GM12878 (cell line): ENCODE measurements at regions not wholly inside any gene's neighbourhood (a gene's known extent, or its start where the extent isn't known, plus 50 kb on each side); places are given as distances from the start of the nearest gene placed in this dataset.

ENCODE experiments used
- ATAC-seq: fragments of 200-7000 bp; cut with Tn5 transposase; 3 replicates; pipeline ENCODE4 v1.9.1; 2020; ENCODE audit warnings: mild to moderate bottlenecking, moderate library complexity
- BruUV-seq: library from RNA; stranded (reverse); fragments of 400-500 nt; replicated peaks from 2 replicates; lab custom pipeline; 2021; lab: Mats Ljungman, UMichigan
- CTCF ChIA-PET: fragments of 300-600 bp; sonication (Branson Sonifier 250); formaldehyde crosslinking; extraction: SDS; loops from one replicate; lab custom pipeline; 2021; ENCODE audit warnings: inconsistent platforms; lab: Yijun Ruan, JAX
- POLR2A ChIA-PET: fragments of 350-600 bp; formaldehyde crosslinking; extraction: SDS; loops from one replicate; lab custom pipeline; 2021; ENCODE audit warnings: inconsistent platforms; lab: Charles Lee
- RAD21 ChIA-PET: fragments of 300-600 bp; sonication (Branson Sonifier 250); formaldehyde crosslinking; loops from one replicate; lab custom pipeline; 2023; ENCODE audit warnings: antibody characterized with exemption; ENCODE audit not compliant: unreplicated experiment; lab: Charles Lee
- SMC1A ChIA-PET: fragments of 300-600 bp; sonication (Branson Sonifier 250); formaldehyde crosslinking; loops from one replicate; lab custom pipeline; 2023; ENCODE audit not compliant: unreplicated experiment, uncharacterized antibody; lab: Charles Lee
- DNase-seq: peaks from one replicate; pipeline ENCODE4 v3.0.0-alpha.2; 2011; ENCODE audit warnings: low read depth, low spot score
- FAIRE-seq: peaks from 3 replicates; lab custom pipeline; 2011; peaks lifted over from hg19 to GRCh38; lab: Jason Lieb, UNC
- H2AFZ ChIP-seq: 2 replicates; pipeline ENCODE4 v1.6.0; 2011; ENCODE audit warnings: low read depth, low read length, control low read depth; ENCODE audit not compliant: control insufficient read depth
- H3K27ac ChIP-seq: 2 replicates; pipeline ENCODE4 v1.5.1; 2011; ENCODE audit warnings: control low read depth; ENCODE audit not compliant: control insufficient read depth, insufficient read depth
- H3K27me3 ChIP-seq, 2 experiments: replicated peaks in 1 of 2; 2 replicates each; pipeline versions ENCODE4 v1.6.0 to v1.6.1; 2011; ENCODE audit warnings: low read length in 1 of 2; ENCODE audit not compliant: control insufficient read depth in 2 of 2, insufficient read depth in 2 of 2
- H3K36me3 ChIP-seq, 2 experiments: 2 replicates each; pipeline ENCODE4 v1.5.1; 2011; ENCODE audit warnings: low read length in 1 of 2; ENCODE audit not compliant: control insufficient read depth in 2 of 2, insufficient read depth in 2 of 2
- H3K4me1 ChIP-seq: 2 replicates; pipeline ENCODE4 v1.6.1; 2011; ENCODE audit warnings: mild to moderate bottlenecking, low read length, moderate library complexity, mixed read lengths; ENCODE audit not compliant: control insufficient read depth, insufficient read depth
- H3K4me2 ChIP-seq: 2 replicates; pipeline ENCODE4 v1.6.0; 2011; ENCODE audit warnings: control low read depth; ENCODE audit not compliant: control insufficient read depth, insufficient read depth
- H3K4me3 ChIP-seq: fragments of 200-600 bp; sonication (generic); 2 replicates; pipeline ENCODE4 v1.5.1; 2016
- H3K79me2 ChIP-seq: 2 replicates; pipeline ENCODE4 v1.6.0; 2011; ENCODE audit warnings: low read length; ENCODE audit not compliant: control insufficient read depth, insufficient read depth
- H3K9ac ChIP-seq: 2 replicates; pipeline ENCODE4 v1.8.0; 2011; ENCODE audit warnings: low read length, control low read depth, mixed read lengths; ENCODE audit not compliant: control insufficient read depth, insufficient read depth
- H3K9me3 ChIP-seq: replicated peaks from 3 replicates; pipeline ENCODE4 v1.5.1; 2011; ENCODE audit warnings: mild to moderate bottlenecking, low read length; ENCODE audit not compliant: control insufficient read depth, insufficient read depth
- H4K20me1 ChIP-seq: 2 replicates; pipeline ENCODE4 v1.6.0; 2011; ENCODE audit not compliant: control insufficient read depth, insufficient read depth
- CEBPB ChIP-seq, 2 experiments: fragments of 150-350 bp in 1 of 2; IDR thresholded peaks; 2 replicates each; pipeline ENCODE4 v1.6.1; 2012 to 2014; ENCODE audit warnings: low read depth in 2 of 2, low read length in 2 of 2, borderline replicate concordance in 1 of 2, inconsistent platforms in 1 of 2
- CREM ChIP-seq: IDR thresholded peaks from 2 replicates; pipeline ENCODE4 v1.6.1; 2014; ENCODE audit warnings: antibody characterized with exemption, low read depth
- HCFC1 ChIP-seq: fragments of 150-350 bp; IDR thresholded peaks from 2 replicates; pipeline ENCODE4 v1.6.1; 2014; ENCODE audit warnings: low read length
- HDGF ChIP-seq: fragments of 450-650 bp; IDR thresholded peaks from 2 replicates; pipeline ENCODE4 v1.6.1; 2016; ENCODE audit warnings: antibody characterized with exemption
- IRF4 ChIP-seq: IDR thresholded peaks from 2 replicates; pipeline ENCODE4 v1.6.1; 2011; ENCODE audit warnings: low read depth, low read length
- LARP7 ChIP-seq: fragments of 450-650 bp; IDR thresholded peaks from 2 replicates; pipeline ENCODE4 v1.6.1; 2017; ENCODE audit warnings: mild to moderate bottlenecking
- MEF2A ChIP-seq: IDR thresholded peaks from 2 replicates; pipeline ENCODE4 v1.6.1; 2011; ENCODE audit warnings: low read depth, mild to moderate bottlenecking, low read length, moderate library complexity; ENCODE audit not compliant: insufficient read depth
- PAX5 ChIP-seq: IDR thresholded peaks from 2 replicates; pipeline ENCODE4 v1.6.1; 2011; ENCODE audit warnings: low read depth, low read length, borderline replicate concordance
- RAD51 ChIP-seq: fragments of 450-650 bp; IDR thresholded peaks from 2 replicates; pipeline ENCODE4 v1.6.1; 2016; ENCODE audit warnings: moderate library complexity, mild to moderate bottlenecking, inconsistent platforms
- WRNIP1 ChIP-seq: IDR thresholded peaks from 2 replicates; pipeline ENCODE4 v1.6.1; 2011; ENCODE audit warnings: low read depth, low read length, improper control_type of control experiment, borderline replicate concordance
- YBX1 ChIP-seq: fragments of 450-650 bp; IDR thresholded peaks from 2 replicates; pipeline ENCODE4 v1.6.1; 2016; ENCODE audit warnings: antibody characterized with exemption
- ZNF217 ChIP-seq: fragments of 450-650 bp; IDR thresholded peaks from 2 replicates; pipeline ENCODE4 v1.6.1; 2017; ENCODE audit warnings: antibody characterized with exemption, mild to moderate bottlenecking
- ZZZ3 ChIP-seq: IDR thresholded peaks from 2 replicates; pipeline ENCODE4 v1.6.1; 2011; ENCODE audit warnings: low read depth; ENCODE audit not compliant: control insufficient read depth, insufficient read length
- WGBS: methylation state at CpG from one replicate; pipeline ENCODE4 v1.1.6; 2016; ENCODE audit warnings: low lambda C conversion rate; ENCODE audit not compliant: insufficient replicate concordance, insufficient coverage; ENCODE audit errors: missing lambda C conversion rate; 5-methylcytosine and 5-hydroxymethylcytosine counted together
- in situ Hi-C: fragments of 300-500 bp; cut with MboI; formaldehyde crosslinking; loops from 9 replicates; pipeline ENCODE4 v1.14.3; 2018; ENCODE audit warnings: mixed read lengths
- intact Hi-C: fragments of 100-400 bp; cut with micrococcal nuclease; formaldehyde crosslinking; loops from one replicate; pipeline ENCODE4 v1.14.2; 2022; ENCODE audit not compliant: unreplicated experiment
- TF ChIP-seq, protein P1 (sequence below): fragments of 450-650 bp; IDR thresholded peaks from 2 replicates; pipeline ENCODE4 v1.6.1; 2017; ENCODE audit warnings: mild to moderate bottlenecking, moderate library complexity

GRCh38 chrX:7214251-7214650 lies 66.3 kb upstream of the PUDP start:
- no peak for DNase-seq
- Histone ChIP-seq H3K4me1 (no peaks in the 10 kb centered on the region), H3K36me3 (no peaks in the 10 kb centered on the region), H3K27me3 (no peaks in the 10 kb centered on the region), H3K4me2 (no peak overlapping the region)
- intact Hi-C loops: no loop called here
- BruUV-seq: no TSS peak
- ChIA-PET SMC1A (no interaction called here), RAD21 (no interaction called here)
- 58% methylated on average over 2 of the region's 2 CpGs for WGBS
- in situ Hi-C loops: no loop called here
- no peak for ATAC-seq
- no peak for TF ChIP-seq IRF4
- no peak for TF ChIP-seq WRNIP1
- TF ChIP-seq CEBPB (IDR thresholded peaks at IDR 0.05; ENCODE audit: borderline replicate concordance in 1 of 2, low read depth in 2 of 2, low read length in 2 of 2): no peak
- TF ChIP-seq HDGF: no peak
- no peak for TF ChIP-seq PAX5
- TF ChIP-seq CREM: no peak
- TF ChIP-seq ZZZ3: no peak
- no peak for TF ChIP-seq YBX1
- no peak for TF ChIP-seq RAD51
- no peak for TF ChIP-seq HCFC1
- no peak for TF ChIP-seq MEF2A
- no peak for TF ChIP-seq ZNF217
- TF ChIP-seq LARP7: no peak
- TF ChIP-seq, protein P1, sequence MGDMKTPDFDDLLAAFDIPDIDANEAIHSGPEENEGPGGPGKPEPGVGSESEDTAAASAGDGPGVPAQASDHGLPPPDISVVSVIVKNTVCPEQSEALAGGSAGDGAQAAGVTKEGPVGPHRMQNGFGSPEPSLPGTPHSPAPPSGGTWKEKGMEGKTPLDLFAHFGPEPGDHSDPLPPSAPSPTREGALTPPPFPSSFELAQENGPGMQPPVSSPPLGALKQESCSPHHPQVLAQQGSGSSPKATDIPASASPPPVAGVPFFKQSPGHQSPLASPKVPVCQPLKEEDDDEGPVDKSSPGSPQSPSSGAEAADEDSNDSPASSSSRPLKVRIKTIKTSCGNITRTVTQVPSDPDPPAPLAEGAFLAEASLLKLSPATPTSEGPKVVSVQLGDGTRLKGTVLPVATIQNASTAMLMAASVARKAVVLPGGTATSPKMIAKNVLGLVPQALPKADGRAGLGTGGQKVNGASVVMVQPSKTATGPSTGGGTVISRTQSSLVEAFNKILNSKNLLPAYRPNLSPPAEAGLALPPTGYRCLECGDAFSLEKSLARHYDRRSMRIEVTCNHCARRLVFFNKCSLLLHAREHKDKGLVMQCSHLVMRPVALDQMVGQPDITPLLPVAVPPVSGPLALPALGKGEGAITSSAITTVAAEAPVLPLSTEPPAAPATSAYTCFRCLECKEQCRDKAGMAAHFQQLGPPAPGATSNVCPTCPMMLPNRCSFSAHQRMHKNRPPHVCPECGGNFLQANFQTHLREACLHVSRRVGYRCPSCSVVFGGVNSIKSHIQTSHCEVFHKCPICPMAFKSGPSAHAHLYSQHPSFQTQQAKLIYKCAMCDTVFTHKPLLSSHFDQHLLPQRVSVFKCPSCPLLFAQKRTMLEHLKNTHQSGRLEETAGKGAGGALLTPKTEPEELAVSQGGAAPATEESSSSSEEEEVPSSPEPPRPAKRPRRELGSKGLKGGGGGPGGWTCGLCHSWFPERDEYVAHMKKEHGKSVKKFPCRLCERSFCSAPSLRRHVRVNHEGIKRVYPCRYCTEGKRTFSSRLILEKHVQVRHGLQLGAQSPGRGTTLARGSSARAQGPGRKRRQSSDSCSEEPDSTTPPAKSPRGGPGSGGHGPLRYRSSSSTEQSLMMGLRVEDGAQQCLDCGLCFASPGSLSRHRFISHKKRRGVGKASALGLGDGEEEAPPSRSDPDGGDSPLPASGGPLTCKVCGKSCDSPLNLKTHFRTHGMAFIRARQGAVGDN: no peak
- TF ChIP-seq, all 136 proteins: peak for 0
- Histone ChIP-seq H3K4me3 (no peak overlapping the region), H3K9me3 (no peaks in the 10 kb centered on the region), H3K27ac (no peak overlapping the region), H3K79me2 (no peaks in the 10 kb centered on the region), H2AFZ (no peak overlapping the region), H4K20me1 (no peaks in the 10 kb centered on the region), H3K9ac (no peak overlapping the region)
- ChIA-PET CTCF (no interaction called here), POLR2A (no interaction called here)
- FAIRE-seq: no peak
